ENCODE measurements at regions not wholly inside any gene's neighbourhood (a gene's known extent, or its start where the extent isn't known, plus 50 kb on each side); places are given as distances from the start of the nearest gene placed in this dataset.

GRCh38 chr10:121231079-121231478 lies 367.2 kb downstream of the FGFR2 start:
- TF ChIP-seq, protein P1, sequence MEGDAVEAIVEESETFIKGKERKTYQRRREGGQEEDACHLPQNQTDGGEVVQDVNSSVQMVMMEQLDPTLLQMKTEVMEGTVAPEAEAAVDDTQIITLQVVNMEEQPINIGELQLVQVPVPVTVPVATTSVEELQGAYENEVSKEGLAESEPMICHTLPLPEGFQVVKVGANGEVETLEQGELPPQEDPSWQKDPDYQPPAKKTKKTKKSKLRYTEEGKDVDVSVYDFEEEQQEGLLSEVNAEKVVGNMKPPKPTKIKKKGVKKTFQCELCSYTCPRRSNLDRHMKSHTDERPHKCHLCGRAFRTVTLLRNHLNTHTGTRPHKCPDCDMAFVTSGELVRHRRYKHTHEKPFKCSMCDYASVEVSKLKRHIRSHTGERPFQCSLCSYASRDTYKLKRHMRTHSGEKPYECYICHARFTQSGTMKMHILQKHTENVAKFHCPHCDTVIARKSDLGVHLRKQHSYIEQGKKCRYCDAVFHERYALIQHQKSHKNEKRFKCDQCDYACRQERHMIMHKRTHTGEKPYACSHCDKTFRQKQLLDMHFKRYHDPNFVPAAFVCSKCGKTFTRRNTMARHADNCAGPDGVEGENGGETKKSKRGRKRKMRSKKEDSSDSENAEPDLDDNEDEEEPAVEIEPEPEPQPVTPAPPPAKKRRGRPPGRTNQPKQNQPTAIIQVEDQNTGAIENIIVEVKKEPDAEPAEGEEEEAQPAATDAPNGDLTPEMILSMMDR (IDR thresholded peaks at IDR 0.05; ENCODE audit: poor library complexity) = no peak
- TF ChIP-seq EZH2phosphoT487 (IDR thresholded peaks at IDR 0.05; ENCODE audit: low read depth, severe bottlenecking, unreplicated experiment) (no peak), EZH2 (IDR thresholded peaks at IDR 0.05; ENCODE audit: borderline replicate concordance) (no peak)
- DNase-seq (ENCODE audit: low spot score) = no peak
- Histone ChIP-seq H3K36me3 (replicated peaks; ENCODE audit: insufficient read depth, low read depth) (no peaks in the 10 kb centered on the region), H3K4me2 (no peak overlapping the region), H3K79me2 (no peaks in the 10 kb centered on the region), H3K27me3 (no peaks in the 10 kb centered on the region), H3K9me2 (replicated peaks; ENCODE audit: insufficient read depth) (no peaks in the 10 kb centered on the region), H2AFZ (no peak overlapping the region), H4K20me1 (ENCODE audit: insufficient read depth, poor library complexity, severe bottlenecking) (no peaks in the 10 kb centered on the region), H3K9me3 (ENCODE audit: low read depth) (no peaks in the 10 kb centered on the region), H3K4me3 (no peak overlapping the region), H3K27ac (no peak overlapping the region), H3K4me1 (ENCODE audit: insufficient read depth) (peaks cover 3% of the 10 kb centered on the region)
- WGBS (ENCODE audit: low lambda C conversion rate, missing lambda C conversion rate) = 97% methylated on average over 5 of the region's 5 CpGs

DNA sequence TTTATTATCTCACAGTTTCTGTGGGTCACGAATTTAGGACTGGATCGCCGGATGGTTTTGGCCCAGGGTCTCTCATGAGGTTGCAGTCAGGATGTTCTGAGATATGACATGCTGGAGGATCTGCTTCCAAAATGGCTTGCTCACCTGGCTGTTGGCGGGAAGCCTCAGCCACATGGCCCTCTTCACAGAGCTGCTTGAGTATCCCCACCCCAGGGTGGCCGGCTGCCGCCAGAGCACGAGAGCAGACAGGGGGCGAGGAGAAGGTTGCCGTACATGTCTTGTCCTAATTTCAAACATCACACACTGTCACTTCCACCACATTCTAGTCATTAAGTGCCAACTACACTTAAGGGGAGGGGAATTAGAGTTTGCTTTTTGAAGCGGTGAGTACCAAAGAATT lies 365.8 kb downstream of the FGFR2 start:
- Histone ChIP-seq H3K27me3 (no peaks in the 10 kb centered on the region), H2AFZ (no peak overlapping the region), H3K4me2 (no peak overlapping the region), H3K36me3 (replicated peaks; ENCODE audit: insufficient read depth, low read depth) (no peaks in the 10 kb centered on the region), H3K9me2 (replicated peaks; ENCODE audit: insufficient read depth) (no peaks in the 10 kb centered on the region), H4K20me1 (ENCODE audit: insufficient read depth, poor library complexity, severe bottlenecking) (no peaks in the 10 kb centered on the region), H3K79me2 (no peaks in the 10 kb centered on the region), H3K9me3 (ENCODE audit: low read depth) (no peaks in the 10 kb centered on the region), H3K4me3 (no peak overlapping the region), H3K4me1 (ENCODE audit: insufficient read depth) (peaks cover 3% of the 10 kb centered on the region), H3K27ac (no peak overlapping the region)
- no peak for DNase-seq (ENCODE audit: low spot score)
- TF ChIP-seq EZH2 (IDR thresholded peaks at IDR 0.05; ENCODE audit: borderline replicate concordance) (no peak), EZH2phosphoT487 (IDR thresholded peaks at IDR 0.05; ENCODE audit: low read depth, severe bottlenecking, unreplicated experiment) (no peak)
- TF ChIP-seq, protein P1 (IDR thresholded peaks at IDR 0.05; ENCODE audit: poor library complexity) = no peak
- 90% methylated on average over 10 of the region's 10 CpGs for WGBS (ENCODE audit: low lambda C conversion rate, missing lambda C conversion rate)

GRCh38 chr10:121235692-121236091 lies 362.6 kb downstream of the FGFR2 start:
- 87% methylated on average over 2 of the region's 2 CpGs for WGBS (ENCODE audit: low lambda C conversion rate, missing lambda C conversion rate)
- DNase-seq (ENCODE audit: low spot score) = no peak
- H3K27ac ChIP-seq = no peak overlapping the region

More at GRCh38 chr10:121235692-121236091, 362.6 kb downstream of the FGFR2 start:
- Histone ChIP-seq H2AFZ (no peak overlapping the region), H3K4me2 (no peak overlapping the region), H3K27me3 (no peaks in the 10 kb centered on the region), H4K20me1 (ENCODE audit: insufficient read depth, poor library complexity, severe bottlenecking) (no peaks in the 10 kb centered on the region), H3K4me3 (no peak overlapping the region), H3K79me2 (no peaks in the 10 kb centered on the region), H3K9me2 (replicated peaks; ENCODE audit: insufficient read depth) (no peaks in the 10 kb centered on the region), H3K36me3 (replicated peaks; ENCODE audit: insufficient read depth, low read depth) (no peaks in the 10 kb centered on the region), H3K9me3 (ENCODE audit: low read depth) (no peaks in the 10 kb centered on the region), H3K4me1 (ENCODE audit: insufficient read depth) (peaks cover 9% of the 10 kb centered on the region)
- TF ChIP-seq, protein P1 (IDR thresholded peaks at IDR 0.05; ENCODE audit: poor library complexity) = no peak
- TF ChIP-seq EZH2phosphoT487 (IDR thresholded peaks at IDR 0.05; ENCODE audit: low read depth, severe bottlenecking, unreplicated experiment) = no peak
- no peak for TF ChIP-seq EZH2 (IDR thresholded peaks at IDR 0.05; ENCODE audit: borderline replicate concordance)
